Body of pancreas (tissue), 4 donors: ENCODE measurements at regions not wholly inside any gene's neighbourhood (a gene's known extent, or its start where the extent isn't known, plus 50 kb on each side); places are given as distances from the start of the nearest gene placed in this dataset.

Experiments
- CTCF ChIP-seq, 7 experiments: fragments of 450-650 bp in 4 of 7; fragments of 200-600 bp in 3 of 7; sonication (generic) in 3 of 7; IDR thresholded peaks; one replicate each; pipeline ENCODE4 v1.5.1; 2016 to 2019; ENCODE audit warnings: antibody characterized with exemption in 7 of 7
- POLR2A ChIP-seq, 3 donors: fragments of 450-650 bp; IDR thresholded peaks; one replicate each; pipeline ENCODE4 v1.6.1; 2016; ENCODE audit warnings: antibody characterized with exemption in 3 of 3, mild to moderate bottlenecking in 2 of 3

- TF ChIP-seq CTCF (IDR thresholded peaks at IDR 0.05) = no peak
- TF ChIP-seq POLR2A (IDR thresholded peaks at IDR 0.05) = no peak
Observed at GRCh38 chr2:238551091-238551490, 124.4 kb downstream of the ASB1 start.
